ENCODE measurements at regions not wholly inside any gene's neighbourhood (a gene's known extent, or its start where the extent isn't known, plus 50 kb on each side); places are given as distances from the start of the nearest gene placed in this dataset.

DNA sequence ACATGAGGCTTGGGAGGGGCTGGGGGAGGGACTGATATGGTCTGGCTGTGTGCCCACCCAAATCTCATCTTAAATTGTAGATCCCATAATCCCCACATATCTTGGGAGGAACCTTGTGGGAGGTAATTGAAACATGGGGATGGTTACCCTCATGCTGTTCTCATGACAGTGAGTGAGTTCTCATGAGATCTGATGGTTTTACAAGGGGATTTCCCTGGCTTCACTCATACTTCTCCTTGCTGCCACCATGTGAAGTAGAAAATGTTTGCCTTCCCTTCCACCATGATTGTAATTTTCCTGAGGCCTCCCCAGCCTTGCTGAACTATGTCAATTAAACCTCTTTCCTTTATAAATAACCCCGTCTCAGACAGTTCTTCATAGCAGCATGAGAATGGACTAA, 362.9 kb downstream of the PCNX1 start:
- H3K4me3 ChIP-seq (replicated peaks; ENCODE audit: low read depth, low read length), result no peak overlapping the region
- TF ChIP-seq CTCF (IDR thresholded peaks at IDR 0.05; ENCODE audit: low read depth, low read length, missing control alignments), result no peak
- DNase-seq (ENCODE audit: extremely low read depth, low read depth), result no peak

GRCh38 chr14:71271166-71271945, 364.1 kb downstream of the PCNX1 start:
- no peak for TF ChIP-seq CTCF (IDR thresholded peaks at IDR 0.05; ENCODE audit: low read depth, low read length, missing control alignments)
- DNase-seq (ENCODE audit: extremely low read depth, low read depth), result no peak
- H3K4me3 ChIP-seq (replicated peaks; ENCODE audit: low read depth, low read length), result no peak overlapping the region

DNA sequence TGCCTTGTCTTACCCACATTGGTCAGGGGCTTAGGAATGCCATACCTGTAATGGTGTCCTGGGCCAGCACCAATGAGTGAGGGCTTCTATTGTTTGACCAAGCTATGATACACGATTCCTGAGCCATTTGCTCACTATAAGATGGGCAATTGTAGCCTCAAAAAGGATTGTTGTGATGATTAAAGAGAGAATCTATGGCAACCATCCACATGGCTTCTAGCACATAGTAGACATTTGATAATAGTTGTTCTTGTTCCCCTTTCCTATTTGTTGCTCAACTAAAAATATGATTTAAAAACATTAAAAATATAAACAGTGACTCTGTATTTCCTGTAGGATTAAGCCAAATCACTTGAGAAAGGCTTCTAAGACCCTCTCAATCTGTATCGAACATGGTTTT, 366.1 kb downstream of the PCNX1 start:
- no peak for DNase-seq (ENCODE audit: extremely low read depth, low read depth)
- H3K4me3 ChIP-seq (replicated peaks; ENCODE audit: low read depth, low read length), result no peak overlapping the region
- TF ChIP-seq CTCF (IDR thresholded peaks at IDR 0.05; ENCODE audit: low read depth, low read length, missing control alignments), result no peak

GRCh38 chr14:71284048-71284447, 376.8 kb downstream of the PCNX1 start:
- no peak for TF ChIP-seq CTCF (IDR thresholded peaks at IDR 0.05; ENCODE audit: low read depth, low read length, missing control alignments)
- H3K4me3 ChIP-seq (replicated peaks; ENCODE audit: low read depth, low read length), result no peak overlapping the region
- no peak for DNase-seq (ENCODE audit: extremely low read depth, low read depth)

DNA sequence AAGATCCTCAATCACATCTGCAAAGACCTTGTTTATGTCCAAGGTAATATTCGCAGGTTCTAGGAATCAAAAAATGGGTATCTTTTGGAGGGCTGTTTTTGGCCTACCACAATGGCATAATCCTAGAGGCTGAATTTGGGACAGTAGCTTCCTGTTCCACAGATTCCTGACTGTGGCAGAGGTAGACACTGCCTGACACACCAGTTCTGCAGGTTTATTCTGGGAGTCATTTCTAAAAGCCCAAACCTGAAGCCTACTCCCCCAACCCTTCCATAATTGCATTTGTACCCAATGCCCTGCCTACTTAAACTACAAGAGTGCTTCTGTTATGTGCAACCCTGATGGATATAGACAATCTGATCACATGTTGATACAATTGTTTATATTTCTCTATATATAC, 378.9 kb downstream of the PCNX1 start:
- no peak overlapping the region for H3K4me3 ChIP-seq (replicated peaks; ENCODE audit: low read depth, low read length)
- TF ChIP-seq CTCF (IDR thresholded peaks at IDR 0.05; ENCODE audit: low read depth, low read length, missing control alignments), result no peak
- no peak for DNase-seq (ENCODE audit: extremely low read depth, low read depth)

DNA sequence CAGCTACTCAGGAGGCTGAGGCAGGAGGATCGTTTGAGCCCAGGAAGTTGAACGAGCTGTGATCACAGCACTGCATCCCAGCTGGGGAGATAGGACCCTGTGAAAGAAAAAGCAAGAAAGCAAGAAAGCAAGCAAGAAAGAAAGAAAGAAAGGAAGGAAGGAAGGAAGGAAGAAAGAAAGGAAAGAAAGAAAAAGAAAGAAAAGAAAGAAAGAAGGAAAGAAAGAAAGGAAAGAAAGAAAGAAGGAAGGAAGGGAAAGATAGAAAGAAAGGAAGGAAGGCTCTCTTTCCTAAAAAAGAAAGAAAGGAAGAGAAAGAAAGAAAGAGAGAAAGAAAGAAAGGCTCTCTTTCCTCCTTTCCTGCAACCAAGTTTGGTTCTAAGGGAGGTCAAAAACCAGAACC, 380.3 kb downstream of the PCNX1 start:
- no peak overlapping the region for H3K4me3 ChIP-seq (replicated peaks; ENCODE audit: low read depth, low read length)
- DNase-seq (ENCODE audit: extremely low read depth, low read depth), result no peak
- TF ChIP-seq CTCF (IDR thresholded peaks at IDR 0.05; ENCODE audit: low read depth, low read length, missing control alignments), result no peak

DNA sequence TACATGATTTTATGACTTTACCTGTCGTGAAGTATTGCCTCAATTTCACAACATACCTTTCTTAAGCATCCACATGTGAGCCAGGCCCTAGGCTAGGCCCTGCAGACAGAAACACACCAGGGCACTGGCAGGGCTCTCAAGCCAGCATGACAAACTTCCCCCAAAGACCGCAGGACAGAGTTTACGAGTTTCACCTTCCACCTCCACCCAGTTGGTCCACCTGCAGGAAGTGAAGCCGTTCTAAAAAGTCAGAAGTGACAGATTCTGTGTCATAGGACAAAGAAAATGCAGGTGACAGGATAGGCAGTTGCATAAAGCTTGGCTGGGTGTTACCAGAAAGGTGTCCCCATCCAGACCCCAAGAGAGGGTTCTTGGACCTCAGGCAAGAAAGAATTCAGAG, 382.3 kb downstream of the PCNX1 start:
- no peak overlapping the region for H3K4me3 ChIP-seq (replicated peaks; ENCODE audit: low read depth, low read length)
- no peak for DNase-seq (ENCODE audit: extremely low read depth, low read depth)
- TF ChIP-seq CTCF (IDR thresholded peaks at IDR 0.05; ENCODE audit: low read depth, low read length, missing control alignments), result no peak

All from HFF-Myc (cell line).